Psoas muscle (tissue), 7 donors: ENCODE measurements at regions not wholly inside any gene's neighbourhood (a gene's known extent, or its start where the extent isn't known, plus 50 kb on each side); places are given as distances from the start of the nearest gene placed in this dataset.

Experiments
- ATAC-seq, 4 donors: fragments of 200-7000 bp; cut with Tn5 transposase; one replicate each; pipeline ENCODE4 v1.9.1; 2020; ENCODE audit warnings: moderate library complexity in 3 of 4, mild to moderate bottlenecking in 2 of 4
- DNase-seq, 2 donors: peaks; one replicate each; pipeline ENCODE4 v3.0.0-alpha.2; 2020
- H3K27ac ChIP-seq: fragments of 200-600 bp; one replicate; pipeline ENCODE4 v1.8.0; 2022
- H3K27me3 ChIP-seq, 3 donors: fragments of 200-600 bp in 1 of 3; one replicate each; pipeline versions ENCODE4 v1.6.1 to v1.8.0; 2013 to 2022; ENCODE audit warnings: low read length in 2 of 3, mild to moderate bottlenecking in 2 of 3, moderate library complexity in 1 of 3; ENCODE audit not compliant: insufficient read depth in 3 of 3
- H3K36me3 ChIP-seq, 2 donors: fragments of 200-600 bp in 1 of 2; one replicate each; pipeline versions ENCODE4 v1.6.1 to v1.8.0; 2013 to 2022; ENCODE audit warnings: low read depth in 1 of 2, mild to moderate bottlenecking in 1 of 2, moderate library complexity in 1 of 2; ENCODE audit not compliant: insufficient read depth in 1 of 2
- H3K4me1 ChIP-seq: fragments of 200-600 bp; one replicate; pipeline ENCODE4 v1.8.0; 2022
- H3K4me3 ChIP-seq: fragments of 200-600 bp; one replicate; pipeline ENCODE4 v1.8.0; 2022; ENCODE audit warnings: mild to moderate bottlenecking
- H3K9me3 ChIP-seq: fragments of 200-600 bp; one replicate; pipeline ENCODE4 v1.8.0; 2022
- WGBS, 3 donors: extraction: QIAGEN DNeasy Blood & Tissue Kit; methylation state at CpG; one replicate each; pipeline versions ENCODE4 v1.1.6 to v1.1.7; 2013; 5-methylcytosine and 5-hydroxymethylcytosine counted together
- intact Hi-C, 2 donors: fragments of 100-400 bp; cut with DNase I; formaldehyde crosslinking; loops; one replicate each; pipeline versions ENCODE4 v1.11.0 to v1.14.2; 2022
- TF ChIP-seq, protein P1 (sequence below): fragments of 200-600 bp; IDR thresholded peaks from one replicate; pipeline ENCODE4 v1.8.0; 2022; ENCODE audit warnings: antibody characterized with exemption
- donor health status: healthy with polysubstance abuse.
- donor health status: DM: no; HTN: no; CAD: no; lungs with moderate emphysema.
- donor health status: Bipolar disorder and iron deficiency.
- donor health status: healthy.
- donor health status: DM: yes; HTN: yes; CAD: no.
- donor health status: DM: no; HTN: no; CAD: no.
- donor health status: DM: yes; HTN: yes; CAD: no.

DNA sequence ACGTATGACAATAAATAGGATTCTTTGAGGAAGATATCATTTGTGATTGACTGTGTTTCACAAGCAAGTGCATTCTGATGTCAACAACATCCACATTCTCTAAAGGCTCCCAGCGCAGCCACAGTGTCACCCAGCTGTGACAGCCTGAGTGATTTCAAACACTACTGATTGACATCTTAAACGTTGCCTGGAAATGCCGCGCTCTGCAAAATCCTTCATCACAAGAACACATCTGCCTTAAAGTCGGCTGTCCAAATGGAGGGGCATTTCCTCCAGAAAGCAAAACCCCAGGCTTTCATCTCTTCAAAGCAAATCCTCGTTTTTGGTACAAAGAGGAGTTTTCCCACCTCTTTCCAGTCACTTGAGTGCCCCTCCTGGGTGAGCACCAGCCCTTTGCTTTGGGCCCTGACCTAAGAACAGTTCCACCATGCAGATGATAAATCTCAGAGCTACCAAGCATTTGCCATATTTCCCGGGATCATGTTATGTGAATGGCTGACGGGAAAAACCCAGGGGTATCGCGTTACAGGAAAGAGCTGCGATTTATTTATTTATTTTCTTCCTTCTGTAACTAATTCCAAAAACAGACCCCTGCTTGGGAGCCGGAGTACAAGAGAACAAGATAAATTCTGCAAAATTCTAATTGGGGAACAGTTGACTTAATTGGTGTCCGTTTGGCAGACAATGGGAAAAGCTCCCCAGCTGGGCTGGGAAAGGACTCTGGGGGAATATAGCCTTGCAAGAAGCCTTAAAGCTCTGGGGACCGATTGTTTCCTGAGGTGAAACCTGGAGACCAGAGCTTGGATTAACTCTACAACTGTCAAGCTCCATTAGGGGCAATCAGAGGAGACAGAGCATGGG, 703.8 kb upstream of the NR2F2 start:
- intact Hi-C loops = no loop called here
- Histone ChIP-seq H3K27me3 (no peaks in the 10 kb centered on the region), H3K9me3 (peaks cover 3% of the 10 kb centered on the region), H3K27ac (no peak overlapping the region), H3K4me1 (no peaks in the 10 kb centered on the region), H3K4me3 (no peak overlapping the region), H3K36me3 (no peaks in the 10 kb centered on the region)
- WGBS, 3 donors = 32 to 36% (median 33%) methylated on average over 15 of the region's 15 CpGs
- TF ChIP-seq, protein P1, sequence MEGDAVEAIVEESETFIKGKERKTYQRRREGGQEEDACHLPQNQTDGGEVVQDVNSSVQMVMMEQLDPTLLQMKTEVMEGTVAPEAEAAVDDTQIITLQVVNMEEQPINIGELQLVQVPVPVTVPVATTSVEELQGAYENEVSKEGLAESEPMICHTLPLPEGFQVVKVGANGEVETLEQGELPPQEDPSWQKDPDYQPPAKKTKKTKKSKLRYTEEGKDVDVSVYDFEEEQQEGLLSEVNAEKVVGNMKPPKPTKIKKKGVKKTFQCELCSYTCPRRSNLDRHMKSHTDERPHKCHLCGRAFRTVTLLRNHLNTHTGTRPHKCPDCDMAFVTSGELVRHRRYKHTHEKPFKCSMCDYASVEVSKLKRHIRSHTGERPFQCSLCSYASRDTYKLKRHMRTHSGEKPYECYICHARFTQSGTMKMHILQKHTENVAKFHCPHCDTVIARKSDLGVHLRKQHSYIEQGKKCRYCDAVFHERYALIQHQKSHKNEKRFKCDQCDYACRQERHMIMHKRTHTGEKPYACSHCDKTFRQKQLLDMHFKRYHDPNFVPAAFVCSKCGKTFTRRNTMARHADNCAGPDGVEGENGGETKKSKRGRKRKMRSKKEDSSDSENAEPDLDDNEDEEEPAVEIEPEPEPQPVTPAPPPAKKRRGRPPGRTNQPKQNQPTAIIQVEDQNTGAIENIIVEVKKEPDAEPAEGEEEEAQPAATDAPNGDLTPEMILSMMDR = no peak
- ATAC-seq (no peak), DNase-seq (no peak)

GRCh38 chr15:95629503-95630168, 700.9 kb upstream of the NR2F2 start:
- 83 to 87% (median 83%) methylated on average over 5 of the region's 5 CpGs for WGBS, 3 donors
- Histone ChIP-seq H3K27me3 (no peaks in the 10 kb centered on the region), H3K9me3 (no peaks in the 10 kb centered on the region), H3K36me3 (no peaks in the 10 kb centered on the region), H3K27ac (no peak overlapping the region), H3K4me3 (no peak overlapping the region), H3K4me1 (no peaks in the 10 kb centered on the region)
- TF ChIP-seq, protein P1 = no peak
- no peak for ATAC-seq
- intact Hi-C loops = no loop called here
- DNase-seq = no peak

DNA sequence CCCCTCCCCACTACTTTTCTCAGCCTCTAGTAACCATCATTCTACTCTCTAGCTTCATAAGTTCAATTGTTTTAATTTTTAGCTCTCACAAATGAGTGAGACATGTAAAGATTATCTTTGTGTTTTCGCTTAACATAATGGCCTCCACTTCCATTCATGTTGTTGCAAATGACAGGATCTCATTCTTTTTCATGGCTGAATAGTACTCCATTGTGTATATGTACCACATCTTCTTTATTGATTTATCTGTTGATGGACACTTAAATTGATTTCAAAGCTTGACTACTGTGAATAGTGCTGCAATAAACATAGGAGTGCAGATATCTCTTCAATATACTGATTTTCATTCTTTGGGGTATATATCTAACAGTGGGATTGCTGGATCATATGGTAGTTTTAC, 699.8 kb upstream of the NR2F2 start:
- Histone ChIP-seq H3K27ac (no peak overlapping the region), H3K9me3 (no peaks in the 10 kb centered on the region), H3K27me3 (no peaks in the 10 kb centered on the region), H3K4me3 (no peak overlapping the region), H3K36me3 (no peaks in the 10 kb centered on the region), H3K4me1 (no peaks in the 10 kb centered on the region)
- no peak for ATAC-seq
- WGBS, 3 donors = 95 to 100% (median 99%) methylated on average over 1 of the region's 1 CpG
- no peak for DNase-seq
- intact Hi-C loops = no loop called here
- TF ChIP-seq, protein P1 = no peak

DNA sequence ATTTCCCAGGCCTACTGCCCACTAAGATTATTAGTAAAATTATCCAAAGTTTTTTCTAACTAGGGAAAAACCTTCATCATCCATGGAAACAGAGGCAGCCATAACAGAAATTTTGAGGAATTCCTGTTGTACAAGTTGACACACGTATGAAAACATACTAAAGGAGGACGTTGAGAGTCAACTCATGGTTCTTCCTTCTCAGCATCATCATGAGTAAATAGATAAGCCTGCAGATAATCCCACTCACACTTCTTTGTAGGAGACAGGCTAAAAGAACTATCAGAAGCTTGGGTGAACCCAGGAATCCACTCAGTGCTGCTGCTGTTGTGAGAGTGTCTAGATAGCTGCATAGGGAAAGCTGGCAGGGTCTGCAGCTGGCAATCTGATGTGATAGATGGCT, 694.8 kb upstream of the NR2F2 start:
- H3K9me3 ChIP-seq = no peaks in the 10 kb centered on the region
- no peak overlapping the region for H3K4me3 ChIP-seq
- no peaks in the 10 kb centered on the region for H3K4me1 ChIP-seq
- H3K27me3 ChIP-seq = no peaks in the 10 kb centered on the region
- H3K36me3 ChIP-seq = no peaks in the 10 kb centered on the region
- no peak overlapping the region for H3K27ac ChIP-seq
- 64 to 83% (median 64%) methylated on average over 2 of the region's 2 CpGs for WGBS, 3 donors
- DNase-seq = no peak
- TF ChIP-seq, protein P1 = no peak
- ATAC-seq = no peak
- intact Hi-C loops = no loop called here
